SK-N-SH (cell line): ENCODE measurements at regions not wholly inside any gene's neighbourhood (a gene's known extent, or its start where the extent isn't known, plus 50 kb on each side); places are given as distances from the start of the nearest gene placed in this dataset.

Source experiments
- CTCF ChIA-PET: fragments of 300-600, 350-600 bp; formaldehyde crosslinking; extraction: SDS; loops from one replicate; lab custom pipeline; 2021; lab: Yijun Ruan, JAX
- POLR2A ChIA-PET: fragments of 350-600 bp; sonication (Branson Sonifier 250); formaldehyde crosslinking; extraction: SDS; loops from one replicate; lab custom pipeline; 2020; ENCODE audit warnings: antibody characterized with exemption, inconsistent platforms; lab: Yijun Ruan, JAX
- DNase-seq: peaks from one replicate; pipeline ENCODE4 v3.0.0; 2012
- H2AFZ ChIP-seq: fragments of 200-600 bp; sonication (generic); 2 replicates; pipeline ENCODE4 v1.8.1; 2016; ENCODE audit warnings: antibody characterized with exemption, mild to moderate bottlenecking, low read depth
- H3F3A ChIP-seq: fragments of 200-600 bp; sonication (generic); replicated peaks from 2 replicates; pipeline ENCODE3; 2016; ENCODE audit warnings: antibody characterized with exemption, mild to moderate bottlenecking; ENCODE audit not compliant: insufficient read depth
- H3K27ac ChIP-seq, 2 experiments: fragments of 200-500 bp in 1 of 2; fragments of 200-600 bp in 1 of 2; sonication (Bioruptor generic) in 1 of 2; sonication (generic), shearing (Covaris generic) in 1 of 2; 2 replicates each; pipeline versions ENCODE4 v1.5.1 to v1.6.1; 2014 to 2016; ENCODE audit warnings: low read depth in 2 of 2, inconsistent platforms in 1 of 2, low read length in 1 of 2, mild to moderate bottlenecking in 1 of 2, mixed read lengths in 1 of 2
- H3K27me3 ChIP-seq: fragments of 200-600 bp; sonication (generic), shearing (Covaris generic); 2 replicates; pipeline ENCODE4 v1.6.1; 2016; ENCODE audit warnings: mixed run types; ENCODE audit not compliant: insufficient read depth
- H3K36me3 ChIP-seq, 2 experiments: fragments of 200-500 bp in 1 of 2; fragments of 200-600 bp in 1 of 2; sonication (Bioruptor generic) in 1 of 2; sonication (generic) in 1 of 2; replicated peaks in 1 of 2; 2 replicates each; pipeline versions ENCODE3 to v1.5.1; 2014 to 2016; ENCODE audit warnings: low read length in 1 of 2, mild to moderate bottlenecking in 1 of 2; ENCODE audit not compliant: insufficient read depth in 2 of 2, control insufficient read depth in 1 of 2
- H3K4me1 ChIP-seq, 2 experiments: fragments of 200-500 bp in 1 of 2; fragments of 200-600 bp in 1 of 2; sonication (Bioruptor generic) in 1 of 2; sonication (generic), shearing (Covaris generic) in 1 of 2; 2 replicates each; pipeline versions ENCODE4 v1.5.1 to v1.6.1; 2014 to 2016; ENCODE audit warnings: low read depth in 1 of 2, low read length in 1 of 2, mixed run types in 1 of 2; ENCODE audit not compliant: insufficient read depth in 2 of 2, control insufficient read depth in 1 of 2
- H3K4me2 ChIP-seq: fragments of 200-600 bp; sonication (generic), shearing (Covaris generic); 2 replicates; pipeline ENCODE4 v1.6.1; 2017; ENCODE audit warnings: mixed run types
- H3K4me3 ChIP-seq, 2 experiments: fragments of 200-500 bp in 1 of 2; fragments of 200-600 bp in 1 of 2; sonication (Bioruptor generic) in 1 of 2; sonication (generic), shearing (Covaris generic) in 1 of 2; 2 replicates each; pipeline versions ENCODE4 v1.5.1 to v1.8.1; 2014 to 2016; ENCODE audit warnings: low read depth in 2 of 2, inconsistent platforms in 1 of 2, low read length in 1 of 2, mild to moderate bottlenecking in 1 of 2, mixed read lengths in 1 of 2, moderate library complexity in 1 of 2
- H3K79me2 ChIP-seq: fragments of 200-600 bp; sonication (generic); 2 replicates; pipeline ENCODE4 v1.8.1; 2017; ENCODE audit warnings: mild to moderate bottlenecking; ENCODE audit not compliant: insufficient read depth
- H3K9ac ChIP-seq: fragments of 200-600 bp; sonication (generic); 2 replicates; pipeline ENCODE4 v1.6.1; 2017; ENCODE audit warnings: mixed run types
- H3K9me2 ChIP-seq: fragments of 200-600 bp; sonication (generic); 2 replicates; pipeline ENCODE4 v1.6.1; 2017; ENCODE audit warnings: mixed run types
- H3K9me3 ChIP-seq: fragments of 200-600 bp; sonication (generic); 2 replicates; pipeline ENCODE4 v1.6.1; 2017; ENCODE audit warnings: mixed run types, mild to moderate bottlenecking, moderate library complexity
- H4K20me1 ChIP-seq: fragments of 200-600 bp; sonication (generic); 2 replicates; pipeline ENCODE4 v1.6.1; 2017; ENCODE audit warnings: mild to moderate bottlenecking, mixed run types; ENCODE audit not compliant: insufficient read depth
- EP300 ChIP-seq, 2 experiments: IDR thresholded peaks; 2 replicates each; pipeline versions ENCODE4 v1.4.0 to v1.6.1; 2012; ENCODE audit warnings: borderline replicate concordance in 1 of 2, low read depth in 1 of 2, low read length in 1 of 2
- FOSL2 ChIP-seq: IDR thresholded peaks from 2 replicates; pipeline ENCODE4 v1.4.0; 2012; ENCODE audit warnings: low read depth, mild to moderate bottlenecking, moderate library complexity, borderline replicate concordance
- NFIC ChIP-seq: IDR thresholded peaks from 2 replicates; pipeline ENCODE4 v1.4.0; 2012; ENCODE audit warnings: borderline replicate concordance
- SMC3 ChIP-seq: IDR thresholded peaks from 2 replicates; pipeline ENCODE4 v1.6.1; 2012; ENCODE audit warnings: low read depth, low read length, improper control_type of control experiment
- TCF12 ChIP-seq: IDR thresholded peaks from 2 replicates; pipeline ENCODE4 v1.4.0; 2012
- TEAD4 ChIP-seq: IDR thresholded peaks from 2 replicates; pipeline ENCODE4 v1.4.0; 2012; ENCODE audit warnings: mild to moderate bottlenecking, borderline replicate concordance; ENCODE audit not compliant: insufficient read depth
- WGBS: methylation state at CpG from one replicate; pipeline ENCODE4 v1.1.6; 2017; ENCODE audit warnings: low lambda C conversion rate; 5-methylcytosine and 5-hydroxymethylcytosine counted together
- TF ChIP-seq, protein P1 (sequence below): fragments of 150-350 bp; IDR thresholded peaks from 2 replicates; pipeline ENCODE4 v1.6.1; 2017; ENCODE audit warnings: antibody characterized with exemption, low read length, low read depth, borderline replicate concordance
- TF ChIP-seq, protein P2 (sequence below): fragments of 200-600 bp; sonication (generic); IDR thresholded peaks from 2 replicates; pipeline ENCODE4 v1.6.1; 2017; ENCODE audit warnings: antibody characterized with exemption, mild to moderate bottlenecking, moderate library complexity
- TF ChIP-seq, protein P3 (sequence below): fragments of 150-350 bp; IDR thresholded peaks from 2 replicates; pipeline ENCODE4 v1.6.1; 2016; ENCODE audit warnings: mild to moderate bottlenecking, low read depth, low read length
- TF ChIP-seq, protein P4 (sequence below): IDR thresholded peaks from 2 replicates; pipeline ENCODE4 v1.4.0; 2012; ENCODE audit warnings: low read depth, borderline replicate concordance

DNA sequence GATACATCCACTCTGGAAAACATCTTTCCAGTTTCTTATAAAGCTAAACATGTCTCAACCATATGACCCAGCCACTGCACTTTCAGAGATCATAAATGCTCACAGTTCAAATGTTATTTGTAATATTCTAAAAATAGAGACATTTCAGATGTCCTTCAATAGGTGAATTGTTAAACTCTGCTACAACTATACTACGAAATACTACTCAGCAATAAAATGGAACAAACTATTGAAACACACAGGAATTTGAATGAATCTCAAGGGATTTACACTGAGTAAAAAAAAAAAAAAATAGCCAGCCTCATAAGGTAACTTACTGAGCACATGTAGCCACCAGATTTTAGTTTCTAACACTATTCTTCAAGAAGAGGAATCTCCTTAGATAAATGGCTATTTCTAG lies 253.9 kb downstream of the PCDH18 start:
- no peak for DNase-seq
- Histone ChIP-seq H3K4me1 (no peaks in the 10 kb centered on the region; a peak in 1 of 4 replicates), H3K9me2 (no peaks in the 10 kb centered on the region), H3K4me2 (no peak overlapping the region), H2AFZ (no peak overlapping the region), H3F3A (no peaks in the 10 kb centered on the region), H3K27ac (no peak overlapping the region), H4K20me1 (no peaks in the 10 kb centered on the region), H3K9me3 (no peaks in the 10 kb centered on the region), H3K4me3 (no peak overlapping the region), H3K36me3 (no peaks in the 10 kb centered on the region), H3K9ac (no peak overlapping the region), H3K27me3 (no peaks in the 10 kb centered on the region), H3K79me2 (no peaks in the 10 kb centered on the region)
- CTCF ChIA-PET: interaction anchor here (0.7 kb wide), 1 partner anchor 253 kb away, joined by 3 read pairs; no protein-coding TSS in a partner anchor
- TF ChIP-seq, protein P1, sequence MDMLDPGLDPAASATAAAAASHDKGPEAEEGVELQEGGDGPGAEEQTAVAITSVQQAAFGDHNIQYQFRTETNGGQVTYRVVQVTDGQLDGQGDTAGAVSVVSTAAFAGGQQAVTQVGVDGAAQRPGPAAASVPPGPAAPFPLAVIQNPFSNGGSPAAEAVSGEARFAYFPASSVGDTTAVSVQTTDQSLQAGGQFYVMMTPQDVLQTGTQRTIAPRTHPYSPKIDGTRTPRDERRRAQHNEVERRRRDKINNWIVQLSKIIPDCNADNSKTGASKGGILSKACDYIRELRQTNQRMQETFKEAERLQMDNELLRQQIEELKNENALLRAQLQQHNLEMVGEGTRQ: no peak
- TF ChIP-seq EP300 (IDR thresholded peaks at IDR 0.05; ENCODE audit: borderline replicate concordance in 1 of 2, low read depth in 1 of 2, low read length in 1 of 2) (no peak), SMC3 (no peak), NFIC (no peak), TEAD4 (no peak)
- TF ChIP-seq, protein P2, sequence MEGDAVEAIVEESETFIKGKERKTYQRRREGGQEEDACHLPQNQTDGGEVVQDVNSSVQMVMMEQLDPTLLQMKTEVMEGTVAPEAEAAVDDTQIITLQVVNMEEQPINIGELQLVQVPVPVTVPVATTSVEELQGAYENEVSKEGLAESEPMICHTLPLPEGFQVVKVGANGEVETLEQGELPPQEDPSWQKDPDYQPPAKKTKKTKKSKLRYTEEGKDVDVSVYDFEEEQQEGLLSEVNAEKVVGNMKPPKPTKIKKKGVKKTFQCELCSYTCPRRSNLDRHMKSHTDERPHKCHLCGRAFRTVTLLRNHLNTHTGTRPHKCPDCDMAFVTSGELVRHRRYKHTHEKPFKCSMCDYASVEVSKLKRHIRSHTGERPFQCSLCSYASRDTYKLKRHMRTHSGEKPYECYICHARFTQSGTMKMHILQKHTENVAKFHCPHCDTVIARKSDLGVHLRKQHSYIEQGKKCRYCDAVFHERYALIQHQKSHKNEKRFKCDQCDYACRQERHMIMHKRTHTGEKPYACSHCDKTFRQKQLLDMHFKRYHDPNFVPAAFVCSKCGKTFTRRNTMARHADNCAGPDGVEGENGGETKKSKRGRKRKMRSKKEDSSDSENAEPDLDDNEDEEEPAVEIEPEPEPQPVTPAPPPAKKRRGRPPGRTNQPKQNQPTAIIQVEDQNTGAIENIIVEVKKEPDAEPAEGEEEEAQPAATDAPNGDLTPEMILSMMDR: no peak
- TF ChIP-seq, protein P3, sequence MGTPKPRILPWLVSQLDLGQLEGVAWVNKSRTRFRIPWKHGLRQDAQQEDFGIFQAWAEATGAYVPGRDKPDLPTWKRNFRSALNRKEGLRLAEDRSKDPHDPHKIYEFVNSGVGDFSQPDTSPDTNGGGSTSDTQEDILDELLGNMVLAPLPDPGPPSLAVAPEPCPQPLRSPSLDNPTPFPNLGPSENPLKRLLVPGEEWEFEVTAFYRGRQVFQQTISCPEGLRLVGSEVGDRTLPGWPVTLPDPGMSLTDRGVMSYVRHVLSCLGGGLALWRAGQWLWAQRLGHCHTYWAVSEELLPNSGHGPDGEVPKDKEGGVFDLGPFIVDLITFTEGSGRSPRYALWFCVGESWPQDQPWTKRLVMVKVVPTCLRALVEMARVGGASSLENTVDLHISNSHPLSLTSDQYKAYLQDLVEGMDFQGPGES: no peak
- POLR2A ChIA-PET: no interaction called here
- WGBS: 83% methylated on average over 1 of the region's 1 CpG

- POLR2A ChIA-PET: no interaction called here
Measured at GRCh38 chr4:137274404-137274803, 257.9 kb downstream of the PCDH18 start.

More at GRCh38 chr4:137274404-137274803, 257.9 kb downstream of the PCDH18 start:
- Histone ChIP-seq H3K4me1 (no peaks in the 10 kb centered on the region; a peak in 1 of 4 replicates), H3F3A (no peaks in the 10 kb centered on the region), H3K4me2 (no peak overlapping the region), H2AFZ (no peak overlapping the region), H3K9me2 (no peaks in the 10 kb centered on the region; the same call in 1 of the 2 replicates), H3K36me3 (no peaks in the 10 kb centered on the region), H3K9ac (no peak overlapping the region), H3K9me3 (0 out of 2 replicates have a peak, but pooled peaks cover 6% of the 10 kb centered on the region), H3K27me3 (no peaks in the 10 kb centered on the region), H3K79me2 (no peaks in the 10 kb centered on the region), H3K27ac (peak overlapping the region in 1 of 2 experiments; percentile 24; a peak in 3 of 4 replicates), H4K20me1 (no peaks in the 10 kb centered on the region), H3K4me3 (no peak overlapping the region)
- CTCF ChIA-PET: interaction anchor here (1.0 kb wide), 1 partner anchor 258 kb away, joined by 3 read pairs; the partner anchor contains the start of gene PCDH18
- WGBS: 64% methylated on average over 1 of the region's 1 CpG
- DNase-seq: no peak
- TF ChIP-seq EP300 (IDR thresholded peaks at IDR 0.05; ENCODE audit: borderline replicate concordance in 1 of 2, low read depth in 1 of 2, low read length in 1 of 2) (no peak), NFIC (peak; percentile 80), FOSL2 (0 out of 2 replicates have a peak, but pooled peaks have one; percentile 6), TCF12 (peak; percentile 54; the same call in 1 of the 2 replicates)
- TF ChIP-seq, protein P4, sequence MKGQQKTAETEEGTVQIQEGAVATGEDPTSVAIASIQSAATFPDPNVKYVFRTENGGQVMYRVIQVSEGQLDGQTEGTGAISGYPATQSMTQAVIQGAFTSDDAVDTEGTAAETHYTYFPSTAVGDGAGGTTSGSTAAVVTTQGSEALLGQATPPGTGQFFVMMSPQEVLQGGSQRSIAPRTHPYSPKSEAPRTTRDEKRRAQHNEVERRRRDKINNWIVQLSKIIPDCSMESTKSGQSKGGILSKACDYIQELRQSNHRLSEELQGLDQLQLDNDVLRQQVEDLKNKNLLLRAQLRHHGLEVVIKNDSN: no peak
- TF ChIP-seq, all 33 proteins: peak for 3
